Neural cell (in vitro differentiated cells): ENCODE measurements at regions not wholly inside any gene's neighbourhood (a gene's known extent, or its start where the extent isn't known, plus 50 kb on each side); places are given as distances from the start of the nearest gene placed in this dataset.

ENCODE experiments used
- CTCF ChIP-seq: fragments of 450-650 bp; IDR thresholded peaks from 2 replicates; pipeline ENCODE4 v1.5.1; 2014; ENCODE audit warnings: antibody characterized with exemption, mild to moderate bottlenecking, moderate library complexity; ENCODE audit not compliant: poor library complexity, severe bottlenecking
- EP300 ChIP-seq: fragments of 450-650 bp; conservative IDR thresholded peaks from 2 replicates; pipeline ENCODE4 v1.6.1; 2014; ENCODE audit warnings: antibody characterized with exemption, mild to moderate bottlenecking, moderate library complexity; ENCODE audit not compliant: poor library complexity, severe bottlenecking
- EZH2 ChIP-seq: fragments of 200-600, 300-800 bp; shearing (Covaris generic), sonication (generic); IDR thresholded peaks from 2 replicates; pipeline ENCODE4 v1.6.1; 2014; ENCODE audit warnings: antibody characterized with exemption, low read length, borderline replicate concordance, mild to moderate bottlenecking; ENCODE audit not compliant: insufficient read depth, poor library complexity, severe bottlenecking
- MXI1 ChIP-seq: fragments of 450-650 bp; conservative IDR thresholded peaks from 2 replicates; pipeline ENCODE4 v1.6.1; 2014; ENCODE audit warnings: antibody characterized with exemption, mild to moderate bottlenecking; ENCODE audit not compliant: poor library complexity, severe bottlenecking
- POLR2AphosphoS5 ChIP-seq: IDR thresholded peaks from 2 replicates; pipeline ENCODE4 v1.6.1; 2012
- RAD21 ChIP-seq: fragments of 450-650 bp; conservative IDR thresholded peaks from 2 replicates; pipeline ENCODE4 v1.6.1; 2014; ENCODE audit warnings: antibody characterized with exemption, mild to moderate bottlenecking, moderate library complexity
- SMC3 ChIP-seq: fragments of 450-650 bp; conservative IDR thresholded peaks from 2 replicates; pipeline ENCODE4 v1.6.1; 2014; ENCODE audit warnings: antibody characterized with exemption, mild to moderate bottlenecking, moderate library complexity; ENCODE audit not compliant: poor library complexity
- TAF1 ChIP-seq: IDR thresholded peaks from 2 replicates; pipeline ENCODE4 v1.6.1; 2012; ENCODE audit warnings: low read depth
- TF ChIP-seq, protein P1 (sequence below): IDR thresholded peaks from 2 replicates; pipeline ENCODE4 v1.6.1; 2012; ENCODE audit warnings: borderline replicate concordance

DNA sequence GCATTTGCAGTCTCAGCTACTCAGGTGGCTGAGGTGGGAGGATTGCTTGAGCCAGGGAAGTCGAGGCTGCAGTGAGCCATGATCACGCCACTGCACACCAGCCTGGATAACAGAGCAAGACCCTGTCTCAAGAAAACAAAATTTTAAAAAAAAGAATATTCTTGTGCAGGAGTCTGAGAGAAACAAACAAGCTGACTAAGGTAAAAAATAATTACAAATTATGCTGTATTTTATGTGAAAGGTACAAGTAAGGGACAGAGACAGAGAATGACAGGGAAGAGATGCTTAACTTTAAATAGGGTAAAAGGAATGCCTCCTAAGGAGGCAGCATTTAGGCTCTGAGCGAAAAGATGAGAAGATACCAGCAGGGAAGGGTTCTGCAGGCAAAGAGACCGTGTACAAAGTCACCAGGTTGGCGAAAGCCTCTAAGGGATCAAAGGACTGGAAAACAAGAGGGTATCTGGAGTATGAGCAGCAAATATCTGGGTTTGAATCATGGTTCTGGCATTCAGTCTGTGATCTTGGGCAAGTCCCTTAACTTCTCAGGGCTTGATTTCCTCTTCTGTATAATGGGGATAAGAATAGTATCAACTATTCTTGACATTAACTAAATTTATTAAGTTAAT, 106.2 kb upstream of the RHOBTB1 start:
- TF ChIP-seq CTCF (no peak), RAD21 (no peak), MXI1 (no peak), EP300 (no peak), TAF1 (no peak), SMC3 (no peak), EZH2 (no peak), POLR2AphosphoS5 (no peak)
- TF ChIP-seq, protein P1, sequence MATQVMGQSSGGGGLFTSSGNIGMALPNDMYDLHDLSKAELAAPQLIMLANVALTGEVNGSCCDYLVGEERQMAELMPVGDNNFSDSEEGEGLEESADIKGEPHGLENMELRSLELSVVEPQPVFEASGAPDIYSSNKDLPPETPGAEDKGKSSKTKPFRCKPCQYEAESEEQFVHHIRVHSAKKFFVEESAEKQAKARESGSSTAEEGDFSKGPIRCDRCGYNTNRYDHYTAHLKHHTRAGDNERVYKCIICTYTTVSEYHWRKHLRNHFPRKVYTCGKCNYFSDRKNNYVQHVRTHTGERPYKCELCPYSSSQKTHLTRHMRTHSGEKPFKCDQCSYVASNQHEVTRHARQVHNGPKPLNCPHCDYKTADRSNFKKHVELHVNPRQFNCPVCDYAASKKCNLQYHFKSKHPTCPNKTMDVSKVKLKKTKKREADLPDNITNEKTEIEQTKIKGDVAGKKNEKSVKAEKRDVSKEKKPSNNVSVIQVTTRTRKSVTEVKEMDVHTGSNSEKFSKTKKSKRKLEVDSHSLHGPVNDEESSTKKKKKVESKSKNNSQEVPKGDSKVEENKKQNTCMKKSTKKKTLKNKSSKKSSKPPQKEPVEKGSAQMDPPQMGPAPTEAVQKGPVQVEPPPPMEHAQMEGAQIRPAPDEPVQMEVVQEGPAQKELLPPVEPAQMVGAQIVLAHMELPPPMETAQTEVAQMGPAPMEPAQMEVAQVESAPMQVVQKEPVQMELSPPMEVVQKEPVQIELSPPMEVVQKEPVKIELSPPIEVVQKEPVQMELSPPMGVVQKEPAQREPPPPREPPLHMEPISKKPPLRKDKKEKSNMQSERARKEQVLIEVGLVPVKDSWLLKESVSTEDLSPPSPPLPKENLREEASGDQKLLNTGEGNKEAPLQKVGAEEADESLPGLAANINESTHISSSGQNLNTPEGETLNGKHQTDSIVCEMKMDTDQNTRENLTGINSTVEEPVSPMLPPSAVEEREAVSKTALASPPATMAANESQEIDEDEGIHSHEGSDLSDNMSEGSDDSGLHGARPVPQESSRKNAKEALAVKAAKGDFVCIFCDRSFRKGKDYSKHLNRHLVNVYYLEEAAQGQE: no peak
